Renal cortical epithelial cell (primary cell): ENCODE measurements at regions not wholly inside any gene's neighbourhood (a gene's known extent, or its start where the extent isn't known, plus 50 kb on each side); places are given as distances from the start of the nearest gene placed in this dataset.

Experiments used
- DNase-seq: peaks from one replicate; pipeline ENCODE4 v3.0.0-alpha.2; 2011; ENCODE audit warnings: low read depth

DNA sequence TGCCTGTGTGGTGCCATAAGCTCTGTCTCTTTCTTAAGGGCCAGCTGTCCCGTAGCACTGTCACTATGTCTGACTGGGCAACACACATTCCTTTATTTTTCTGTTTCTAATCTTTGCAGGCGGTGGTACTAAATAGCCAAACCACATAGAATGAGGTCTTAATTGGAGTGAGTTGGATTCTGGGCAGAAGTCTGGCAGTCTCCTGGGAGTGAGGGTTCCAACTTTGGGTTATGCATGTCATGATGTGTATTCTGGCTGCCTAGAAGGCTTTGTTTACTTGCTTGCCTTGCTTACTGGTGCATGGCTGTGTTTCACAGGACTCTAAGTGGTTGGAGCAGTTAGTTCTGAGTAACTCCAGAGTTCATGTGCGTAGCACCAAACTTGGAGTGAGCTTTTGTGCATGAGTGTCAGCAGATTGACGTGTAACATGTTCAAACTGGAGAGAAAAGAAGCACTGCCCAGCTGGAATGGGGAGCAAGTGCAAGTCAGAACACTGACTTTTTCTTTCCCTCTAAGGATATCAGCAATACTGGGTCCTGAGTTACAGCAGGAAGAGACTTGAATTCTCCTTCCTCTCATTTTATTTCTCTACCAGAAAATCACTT lies 185.8 kb downstream of the PCSK1 start:
- peak; percentile 96 for DNase-seq

GRCh38 chr5:96245140-96246091 lies 187.6 kb downstream of the PCSK1 start:
- DNase-seq = no peak

DNA sequence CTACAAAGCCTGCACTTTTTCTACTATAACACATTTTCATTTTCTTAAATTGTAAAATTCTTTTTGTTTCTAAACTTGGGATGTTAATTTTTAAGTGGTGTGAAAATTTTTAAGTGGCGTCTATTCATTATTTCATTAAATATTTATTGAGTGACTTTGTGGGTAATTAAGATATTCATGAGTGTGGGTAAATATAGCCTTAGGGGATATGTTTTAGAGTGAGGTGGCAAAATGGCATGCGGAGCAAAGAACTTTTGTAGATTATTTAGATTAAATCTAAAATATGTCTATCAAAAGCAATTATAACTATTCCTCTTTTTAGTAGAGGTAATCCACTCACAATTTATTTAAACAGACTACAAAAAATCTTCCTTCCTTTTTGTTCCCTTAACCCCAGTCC lies 188.4 kb downstream of the PCSK1 start:
- DNase-seq = peak; percentile 41

GRCh38 chr5:96243862-96244261 lies 189.2 kb downstream of the PCSK1 start:
- DNase-seq = peak; percentile 54

DNA sequence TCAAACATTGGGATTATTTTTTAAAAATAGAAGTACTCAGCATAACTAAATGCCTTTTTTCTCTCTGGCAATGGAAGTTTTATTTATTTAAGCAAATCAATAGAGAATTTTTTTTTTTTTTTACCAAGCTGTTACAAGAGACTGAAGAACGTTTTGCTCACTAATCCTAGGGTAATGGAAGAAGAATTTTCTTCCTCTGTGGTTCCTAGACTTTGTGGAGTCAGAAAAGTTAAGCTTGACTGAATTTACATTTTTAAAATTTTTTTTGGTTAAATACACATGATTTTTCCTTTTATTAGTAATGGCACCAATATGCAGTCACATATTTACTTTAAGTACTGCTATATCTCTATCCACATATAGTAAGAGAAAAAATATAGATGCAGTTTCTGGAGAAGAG lies 189.8 kb downstream of the PCSK1 start:
- DNase-seq = no peak

- no peak for DNase-seq
Measured at GRCh38 chr5:96242571-96242970, 190.5 kb downstream of the PCSK1 start.

DNA sequence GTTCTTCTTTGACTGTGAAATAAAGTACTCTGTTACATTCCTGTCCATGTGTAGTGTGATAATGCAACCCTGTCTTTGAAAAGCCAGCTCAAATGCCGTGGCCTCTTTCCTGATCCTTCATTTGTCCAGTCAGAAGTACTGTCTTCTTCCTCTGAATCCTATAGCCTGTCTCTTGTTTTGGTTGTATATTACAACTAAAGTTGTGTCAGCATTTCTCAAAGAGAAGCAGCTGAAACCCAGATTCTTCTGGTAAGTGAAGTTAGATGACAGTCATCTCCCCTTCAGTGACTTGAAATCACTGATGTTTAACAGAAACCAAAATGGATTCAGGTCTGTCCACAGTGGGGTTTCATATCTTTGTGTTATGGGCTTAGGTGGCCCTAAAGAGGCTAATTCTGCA lies 196.2 kb downstream of the PCSK1 start:
- DNase-seq = no peak

DNA sequence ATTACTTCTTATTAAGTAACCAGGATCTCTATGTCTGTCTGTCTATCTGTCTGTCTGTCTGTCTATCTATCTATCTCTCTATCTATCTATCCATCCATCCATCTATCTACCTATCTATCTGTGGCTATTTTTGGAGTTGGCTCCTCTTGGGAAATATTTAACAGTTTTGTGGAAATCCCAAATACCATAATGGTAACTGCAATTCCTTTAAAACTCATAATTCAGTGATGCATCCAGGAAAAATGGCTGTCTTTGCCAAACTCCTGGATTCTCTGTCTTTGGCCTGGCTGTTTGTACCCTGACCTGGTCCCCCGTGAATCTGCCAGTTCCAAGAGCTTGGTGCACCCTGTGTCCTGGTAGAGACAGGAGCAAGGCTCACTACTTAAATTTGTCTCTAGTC lies 197.0 kb downstream of the PCSK1 start:
- DNase-seq = no peak

DNA sequence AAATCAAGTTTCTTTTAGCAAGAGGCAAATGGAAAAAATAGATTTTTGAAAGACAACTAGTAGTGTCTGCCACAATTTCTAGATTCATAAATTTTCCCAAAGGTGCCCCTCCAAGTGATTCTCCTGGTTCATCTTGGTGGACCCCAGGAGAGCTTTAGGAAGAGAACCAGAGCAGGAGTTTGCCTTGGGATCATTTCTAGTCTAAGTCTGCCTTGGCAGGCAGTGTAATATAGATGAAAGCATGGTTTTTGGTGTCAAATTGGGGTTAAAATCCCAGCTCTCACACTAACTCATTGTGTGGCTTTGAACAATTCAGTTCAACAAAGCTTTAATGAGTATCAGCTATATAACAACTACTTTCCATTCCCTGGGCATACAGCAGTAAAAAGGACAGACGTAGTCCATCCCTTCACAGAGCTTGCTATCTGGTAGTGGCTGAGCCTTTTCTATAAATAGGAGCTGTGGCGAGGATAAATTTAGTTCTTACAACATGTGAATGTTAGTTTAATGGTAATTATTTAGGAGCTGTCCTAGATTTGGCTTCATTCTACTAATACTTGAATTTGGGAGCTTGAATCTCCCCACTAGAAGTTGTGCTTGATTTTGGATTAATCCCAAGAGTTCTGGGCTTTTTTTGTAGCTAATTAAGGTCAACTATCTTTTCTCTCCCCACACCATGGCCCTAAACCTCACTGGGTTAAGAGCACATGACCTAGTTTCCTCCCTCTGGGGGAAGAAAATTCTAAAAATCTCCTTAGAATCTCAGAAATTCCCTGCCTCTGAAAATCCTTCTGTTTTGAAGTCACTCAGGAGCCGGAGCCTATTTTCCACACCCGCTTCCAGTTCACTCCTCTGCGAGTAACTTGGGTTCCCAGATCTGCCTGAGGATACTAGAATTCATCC lies 197.8 kb downstream of the PCSK1 start:
- DNase-seq = no peak

DNA sequence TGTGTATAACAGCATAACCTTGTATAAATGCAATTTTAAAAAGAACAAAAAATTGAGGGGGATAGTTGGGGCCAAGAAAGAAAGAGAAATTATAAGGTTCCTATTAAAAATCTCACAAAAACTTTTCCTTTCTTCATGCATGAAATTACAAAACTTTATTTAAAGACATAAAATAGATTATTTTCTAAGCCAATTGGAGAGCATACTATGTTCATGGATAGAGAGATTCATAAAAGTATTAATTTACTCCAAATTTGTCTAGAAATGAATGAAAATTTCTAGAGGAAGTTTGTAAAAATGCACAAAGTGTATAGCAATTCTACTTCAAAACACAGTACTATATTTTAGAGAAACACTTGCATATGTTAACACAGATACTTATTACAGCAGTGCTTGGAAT lies 200.4 kb downstream of the PCSK1 start:
- DNase-seq = no peak

DNA sequence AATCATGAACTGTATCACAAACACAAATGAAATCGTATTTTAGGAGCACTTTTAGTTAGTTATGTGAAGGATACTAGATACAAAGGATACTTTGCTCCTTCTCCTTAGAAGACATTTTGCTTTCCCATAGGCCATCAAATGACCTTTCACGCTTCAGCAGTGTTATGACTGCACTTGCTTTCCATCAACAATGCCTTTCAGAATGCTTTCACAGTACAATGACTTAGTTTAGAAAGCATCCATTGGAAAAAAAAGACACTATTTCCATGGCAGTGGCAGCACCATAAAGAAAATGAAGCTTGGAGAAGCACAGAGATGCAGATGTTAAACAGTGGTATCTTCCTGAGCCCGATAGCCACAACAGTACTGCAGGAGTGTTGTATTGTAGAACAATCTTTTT lies 203.9 kb downstream of the PCSK1 start:
- peak; percentile 53 for DNase-seq

DNA sequence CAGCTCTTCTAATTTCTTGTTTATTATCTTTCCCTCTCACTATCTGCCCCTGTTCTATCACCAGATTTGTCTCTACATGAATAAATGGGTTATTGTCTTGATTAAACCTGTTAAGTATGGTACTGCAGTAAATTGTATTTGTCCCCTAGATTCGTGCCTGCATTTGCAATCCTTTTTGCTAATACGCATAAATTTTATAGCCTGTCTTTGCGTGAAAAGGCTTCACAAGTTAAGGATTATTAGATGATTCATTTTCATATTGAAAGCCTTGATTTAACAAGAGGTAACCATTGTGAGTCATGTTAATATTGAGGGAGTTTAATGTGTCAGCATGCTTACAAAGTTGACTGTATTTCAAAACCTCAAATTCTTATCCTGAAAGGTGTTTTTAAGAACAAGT lies 204.6 kb downstream of the PCSK1 start:
- peak; percentile 50 for DNase-seq

DNA sequence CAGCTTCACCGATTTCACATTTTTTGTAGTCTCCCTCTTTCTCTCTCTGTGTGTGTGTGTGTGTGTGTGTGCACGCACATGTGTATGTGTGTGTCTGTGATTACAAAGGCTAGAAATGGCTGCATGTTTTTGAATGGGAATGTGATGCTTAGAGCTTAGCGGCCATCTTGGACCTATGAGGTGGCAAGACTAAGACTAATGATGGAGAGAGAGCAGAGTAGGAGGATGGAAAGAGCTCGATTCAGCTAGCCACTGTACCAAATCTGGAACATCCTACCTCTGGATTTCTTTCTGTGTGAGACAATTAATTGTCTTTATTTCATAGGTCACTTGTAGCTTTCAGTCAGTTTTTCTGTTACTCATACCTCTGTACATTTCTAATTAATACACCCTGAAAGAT lies 205.1 kb downstream of the PCSK1 start:
- no peak for DNase-seq

DNA sequence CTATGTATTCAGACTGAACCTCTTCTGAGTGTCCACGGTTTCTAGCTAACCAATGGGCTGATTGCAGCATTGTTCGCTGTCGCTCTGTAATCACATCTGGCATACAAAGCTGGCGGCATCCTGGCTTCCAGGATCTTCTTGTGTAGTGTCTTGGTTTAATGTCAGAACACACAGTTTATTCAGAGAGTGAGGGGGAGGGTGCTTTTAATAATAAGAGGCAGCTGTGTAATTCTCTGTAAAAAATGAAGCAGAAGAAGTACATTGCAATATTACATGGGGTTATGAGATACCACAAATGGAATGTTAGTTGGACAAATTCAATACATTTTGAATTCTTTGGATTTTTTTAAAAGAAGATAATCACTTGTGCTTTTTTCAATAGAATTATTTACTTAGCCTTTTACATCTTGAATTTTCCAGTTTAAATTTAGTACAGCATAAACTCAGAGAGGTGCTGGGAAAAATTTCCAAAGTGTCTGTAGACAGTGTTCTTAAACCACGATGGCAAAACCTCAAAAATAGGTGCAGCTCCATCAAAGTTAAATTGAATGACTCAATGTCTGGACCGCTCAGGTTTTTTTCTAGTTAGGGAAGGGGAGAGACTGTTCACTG lies 206.0 kb downstream of the PCSK1 start:
- peak; percentile 61 for DNase-seq

- no peak for DNase-seq
Measured at GRCh38 chr5:96222129-96222528, 210.9 kb downstream of the PCSK1 start.

DNA sequence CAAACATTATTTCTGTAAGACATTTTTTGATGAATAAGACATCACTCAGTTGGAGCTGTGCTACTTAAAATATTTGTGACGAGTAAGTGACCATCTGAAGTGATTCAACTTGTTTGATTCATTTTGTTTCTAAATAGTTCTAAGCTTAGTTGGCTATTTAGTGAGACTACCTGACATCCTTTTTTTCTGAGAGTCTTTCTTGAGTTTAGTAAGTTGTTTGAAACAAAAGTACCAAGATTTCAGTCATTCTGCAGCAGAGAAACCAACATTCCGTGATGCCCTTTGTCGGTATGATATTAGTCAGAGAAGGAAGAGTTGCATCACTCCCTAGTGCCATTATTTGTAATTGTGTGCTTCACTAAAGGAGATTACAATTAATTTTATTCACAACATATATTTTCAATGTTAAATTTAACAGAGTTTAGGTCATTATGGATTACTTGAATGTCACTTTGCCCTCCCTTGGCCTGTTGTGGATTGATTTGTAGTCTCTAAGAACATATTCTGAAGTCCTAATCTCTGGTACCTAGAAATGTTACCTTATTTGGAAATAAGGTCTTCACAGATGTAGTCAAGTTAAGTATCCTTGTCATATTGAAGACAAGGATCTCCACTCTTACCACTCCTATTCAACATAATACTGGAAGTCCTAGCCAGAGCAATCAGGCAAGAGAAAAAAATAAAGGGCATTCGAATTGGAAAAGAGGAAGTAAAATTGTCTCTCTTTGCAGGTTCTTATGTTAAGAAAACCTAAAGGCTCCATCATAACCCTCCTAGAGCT lies 212.2 kb downstream of the PCSK1 start:
- peak; percentile 81 for DNase-seq

GRCh38 chr5:96219580-96220281 lies 213.3 kb downstream of the PCSK1 start:
- DNase-seq = peak; percentile 94

GRCh38 chr5:96218653-96219052 lies 214.4 kb downstream of the PCSK1 start:
- DNase-seq = no peak

DNA sequence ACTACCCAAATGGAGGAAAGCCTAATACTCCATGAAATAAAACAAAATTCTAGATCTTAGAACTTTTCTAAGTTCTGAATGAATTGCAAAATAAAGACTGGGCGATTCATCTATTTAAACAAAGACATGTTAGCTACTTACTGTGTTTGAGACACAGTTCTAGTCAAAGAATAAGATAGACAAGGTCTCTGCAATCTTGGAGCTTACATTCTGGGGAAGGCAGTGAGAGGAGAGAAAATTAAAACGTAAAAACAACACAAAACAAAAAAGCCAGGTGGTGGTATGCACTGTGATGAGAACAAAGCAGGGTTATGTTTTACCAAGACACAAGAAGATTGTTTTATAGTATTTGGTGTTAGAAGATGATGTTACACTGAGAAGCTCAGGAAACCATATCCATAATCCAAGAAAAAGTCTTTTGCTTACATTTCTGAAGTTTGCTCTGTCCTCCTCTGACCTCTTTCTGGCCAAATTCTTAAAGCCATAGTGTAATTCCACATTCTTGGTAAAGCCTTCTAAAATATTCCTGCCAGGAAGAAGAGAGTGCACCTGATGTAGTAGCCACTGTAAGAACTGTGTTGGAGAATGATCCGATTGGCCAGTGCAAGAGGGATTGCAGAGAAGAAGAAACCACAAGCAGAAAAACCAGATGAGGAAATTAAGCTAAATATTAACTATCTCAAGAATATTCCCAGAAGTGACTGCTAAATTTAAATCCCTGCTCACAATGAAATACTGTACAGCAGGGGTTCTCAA lies 218.4 kb downstream of the PCSK1 start:
- peak; percentile 96 for DNase-seq

- no peak for DNase-seq
Measured at GRCh38 chr5:96209829-96210228, 223.2 kb downstream of the PCSK1 start.
